NCI-H345 treated with DMSO at 0.1 percent for 48 hours (cell line): ENCODE measurements at regions not wholly inside any gene's neighbourhood (a gene's known extent, or its start where the extent isn't known, plus 50 kb on each side); places are given as distances from the start of the nearest gene placed in this dataset.

Experiments
- DNase-seq: peaks from one replicate; lab custom pipeline; 2025; ENCODE audit not compliant: unreplicated experiment; lab: John Stamatoyannopoulos, UW

- no peak for DNase-seq
Observed at GRCh38 chr2:16262526-16263178, 322.3 kb downstream of the MYCN start.

GRCh38 chr2:16261791-16262190 is 321.4 kb downstream of the MYCN start:
- DNase-seq, result no peak

DNA sequence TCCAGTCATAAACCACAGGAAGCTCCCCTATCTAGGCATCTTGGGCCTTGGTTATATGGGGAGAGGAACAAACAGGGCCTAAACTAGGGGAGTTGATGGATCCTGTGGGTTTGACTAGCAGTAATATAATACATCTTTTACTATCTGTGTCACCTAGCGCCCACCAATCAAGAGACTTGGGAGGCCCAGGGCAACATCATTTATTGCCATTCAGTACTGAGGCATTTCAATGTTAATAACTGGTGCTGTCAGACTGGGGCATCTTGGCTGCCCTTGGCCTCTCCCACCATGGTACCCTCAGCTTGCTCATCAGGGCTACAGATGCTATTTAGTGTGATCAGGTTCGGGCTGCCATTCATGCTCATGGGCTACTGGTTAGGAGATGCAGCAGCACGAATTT is 320.7 kb downstream of the MYCN start:
- DNase-seq, result no peak

DNA sequence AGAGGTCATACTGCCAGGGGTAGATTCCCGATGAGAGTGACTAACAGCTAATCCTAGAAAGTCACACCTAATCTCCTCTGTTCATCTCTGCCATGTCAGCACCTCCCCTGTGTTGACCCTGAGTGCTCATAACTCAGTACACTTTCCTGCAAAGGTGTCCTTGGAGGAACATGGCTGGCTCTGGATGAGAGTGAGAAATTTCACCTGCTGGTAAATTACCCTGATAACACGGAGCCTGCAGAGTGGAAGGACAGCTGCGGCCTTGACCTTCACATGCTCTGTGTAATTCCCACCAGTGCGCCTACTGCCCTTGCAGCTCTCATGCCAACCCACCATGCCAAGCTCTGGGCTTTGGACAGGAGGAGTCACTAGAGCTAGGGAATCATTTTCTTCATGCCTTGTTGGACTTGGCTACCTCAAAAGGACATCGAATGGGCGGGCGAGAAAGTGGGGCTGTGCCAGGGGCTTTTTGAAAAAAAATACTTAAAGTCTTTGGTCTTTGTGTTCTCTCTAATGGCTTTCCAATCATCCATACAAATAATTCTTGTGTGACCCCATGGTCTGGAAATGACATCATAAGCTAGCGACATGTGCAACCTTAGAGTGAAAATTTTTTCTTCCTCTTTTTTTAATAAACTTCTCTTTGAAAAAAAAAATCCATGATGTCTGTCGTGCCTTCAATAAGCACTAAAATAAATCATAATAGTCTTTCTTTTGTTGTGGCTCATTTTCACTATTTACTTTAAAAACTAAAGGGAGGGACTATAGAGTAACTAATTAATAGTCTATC is 319.9 kb downstream of the MYCN start:
- no peak for DNase-seq

DNA sequence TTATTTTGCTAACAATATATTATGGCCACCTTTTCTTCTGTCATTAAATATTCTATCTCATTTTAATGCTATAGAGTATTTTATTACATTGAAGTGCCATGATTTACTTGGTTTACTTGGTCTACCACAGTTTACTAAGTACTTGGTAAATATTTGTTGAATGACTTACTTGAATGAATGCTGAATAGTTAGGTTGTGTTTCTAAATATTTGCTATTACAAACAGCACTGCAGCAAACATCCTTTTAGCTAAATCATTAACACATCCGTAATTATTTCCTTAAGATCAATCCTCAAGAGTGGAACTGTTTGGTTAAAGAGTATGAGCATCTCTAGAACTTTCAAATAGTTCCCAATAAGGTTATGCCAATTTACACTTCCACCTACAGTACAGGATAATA is 318.7 kb downstream of the MYCN start:
- DNase-seq, result no peak

- no peak for DNase-seq
Observed at GRCh38 chr2:16258350-16258749, 318.0 kb downstream of the MYCN start.

DNA sequence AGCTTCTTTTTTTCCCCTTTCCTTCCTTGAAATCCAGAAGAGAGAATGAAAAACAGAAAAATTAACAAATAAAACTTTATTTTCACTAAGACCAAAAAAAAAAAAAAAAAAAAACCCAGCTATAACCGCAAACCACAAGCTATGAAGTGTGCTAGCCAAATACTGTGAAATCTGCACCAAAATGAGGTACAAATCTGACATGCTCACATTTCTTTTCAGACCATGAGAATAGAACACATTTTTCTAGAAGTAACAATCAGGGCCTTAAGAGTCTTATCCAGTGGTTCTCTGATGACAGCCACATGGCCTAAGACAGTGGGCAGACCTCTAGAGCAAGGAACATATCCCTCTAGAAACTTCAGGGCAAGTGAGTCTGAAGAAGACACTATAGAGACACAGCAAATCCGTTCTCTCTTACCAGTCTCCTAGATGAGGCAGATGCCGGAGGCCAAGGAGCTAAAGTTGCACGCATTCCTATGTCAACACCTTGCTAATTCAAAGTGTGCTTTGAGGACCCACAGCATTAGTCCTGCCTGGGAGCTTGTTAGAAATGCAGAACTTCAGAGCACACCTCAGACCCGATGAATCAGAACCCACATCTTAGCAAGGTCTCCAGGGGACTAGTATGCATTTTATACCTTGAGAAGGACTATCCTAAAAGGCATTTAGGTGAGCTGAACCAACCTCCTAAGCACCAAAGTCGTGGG is 317.1 kb downstream of the MYCN start:
- no peak for DNase-seq

GRCh38 chr2:16256601-16257321 is 316.4 kb downstream of the MYCN start:
- no peak for DNase-seq

DNA sequence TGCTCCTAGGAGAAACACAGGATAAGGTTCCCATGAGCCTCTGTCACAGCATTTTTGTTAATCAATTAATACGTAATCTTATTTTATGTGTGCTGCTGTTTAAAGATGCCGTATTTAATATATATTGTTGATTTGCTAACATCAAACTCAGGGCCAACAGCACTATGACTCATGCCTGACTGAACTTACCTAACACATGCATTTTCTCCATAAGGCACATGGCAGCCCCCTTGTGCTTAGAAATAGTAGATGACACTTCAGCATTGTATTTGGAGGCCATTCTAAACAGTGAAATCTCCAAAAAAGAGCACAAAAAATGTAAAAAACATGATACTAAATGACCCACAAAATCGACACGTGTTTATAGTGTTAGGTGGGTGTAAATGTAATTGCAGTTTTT is 314.8 kb downstream of the MYCN start:
- DNase-seq, result no peak

GRCh38 chr2:16254356-16254965 is 314.1 kb downstream of the MYCN start:
- no peak for DNase-seq

DNA sequence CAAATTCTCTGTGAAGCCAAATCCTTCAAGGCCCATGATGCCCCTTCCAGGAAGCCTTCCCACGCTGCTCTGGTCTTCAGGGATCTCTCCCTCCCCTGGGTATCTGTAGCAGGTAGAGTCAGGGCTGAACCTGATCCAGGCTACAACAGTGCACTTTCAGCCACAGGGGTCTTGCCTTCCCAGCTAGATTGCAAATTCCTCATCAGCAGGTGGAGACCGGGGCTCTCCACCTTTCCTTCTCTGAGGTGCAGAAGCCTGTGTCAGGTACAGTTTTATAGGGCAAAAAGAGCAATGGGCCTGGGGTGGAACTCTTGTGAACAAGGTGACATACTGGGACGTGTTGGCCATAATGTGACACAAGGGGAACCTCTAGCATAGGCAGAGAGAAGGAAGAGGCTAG is 312.9 kb downstream of the MYCN start:
- DNase-seq, result no peak

DNA sequence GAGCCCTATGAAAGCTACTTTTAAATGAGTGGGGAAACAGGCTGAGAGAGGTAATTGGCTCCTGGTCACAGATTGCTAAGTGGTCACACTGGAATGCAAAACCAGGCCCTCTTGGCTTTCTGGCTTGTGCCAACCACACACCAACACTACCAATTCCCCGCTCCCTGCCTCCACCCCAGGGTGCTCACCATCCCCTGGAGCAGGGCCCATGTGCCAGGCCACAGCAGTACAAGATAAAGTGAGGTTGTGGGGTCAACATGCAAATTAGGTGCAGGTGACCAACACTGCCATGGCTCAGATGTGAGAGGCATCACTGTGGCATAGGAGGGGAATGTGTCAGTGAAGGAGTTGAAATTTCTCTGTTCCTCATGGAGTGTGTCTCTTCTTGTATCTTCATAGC is 312.5 kb downstream of the MYCN start:
- DNase-seq, result no peak

GRCh38 chr2:16252251-16252650 is 311.9 kb downstream of the MYCN start:
- DNase-seq, result no peak

DNA sequence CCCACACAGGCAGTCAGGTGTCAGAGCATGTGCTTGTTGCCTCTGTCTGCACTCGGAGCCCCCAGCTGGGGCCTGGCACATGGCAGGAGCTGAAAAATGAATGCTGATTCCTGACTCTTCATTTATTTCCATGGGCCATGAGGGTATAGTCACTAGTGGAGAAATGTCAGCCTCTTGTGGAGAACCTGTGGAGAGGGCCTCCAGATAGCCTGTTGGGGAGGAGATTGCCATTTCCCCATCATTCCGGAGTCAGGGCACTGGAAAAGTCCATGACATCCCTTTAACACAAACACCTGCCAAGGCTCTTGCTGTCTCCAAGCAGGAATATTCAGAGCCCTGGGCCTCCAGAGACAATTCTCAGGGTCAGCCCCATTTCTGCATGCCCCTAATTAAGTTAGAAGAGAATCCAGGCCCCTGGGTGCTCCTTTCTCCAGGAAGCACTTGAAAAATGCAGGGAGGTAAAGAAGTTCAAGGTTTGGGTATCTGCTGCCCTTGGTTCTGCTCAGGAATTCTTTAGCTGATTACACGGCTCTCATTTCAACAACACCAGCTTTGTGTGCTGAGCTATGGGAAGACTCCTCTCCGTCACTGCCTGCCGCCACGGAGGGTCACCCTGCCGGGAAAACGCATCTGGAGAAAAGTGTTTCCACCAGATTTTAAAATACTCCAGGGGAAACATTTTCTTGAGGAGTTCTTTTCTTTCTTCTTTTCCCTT is 311.3 kb downstream of the MYCN start:
- DNase-seq, result no peak

- DNase-seq, result no peak
Observed at GRCh38 chr2:16250886-16251285, 310.5 kb downstream of the MYCN start.

DNA sequence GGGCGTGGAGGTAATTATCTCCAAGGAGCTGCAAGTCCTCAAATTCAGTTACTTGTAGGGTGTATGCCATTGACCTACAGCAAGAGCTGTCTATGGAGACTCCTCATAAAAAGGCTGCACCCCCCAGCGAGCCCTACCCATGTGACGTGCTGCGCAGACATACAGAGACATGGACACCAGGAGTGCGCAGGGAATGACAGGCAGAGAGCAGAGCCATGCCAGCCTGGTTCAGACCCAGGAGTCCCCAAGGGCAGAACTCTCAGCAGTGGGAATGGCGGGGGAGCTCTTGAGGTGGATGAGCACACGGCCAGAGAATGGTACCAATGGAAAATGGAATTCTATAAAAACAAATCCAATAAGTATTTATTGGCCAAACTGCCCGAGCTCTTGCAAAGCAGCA is 310.1 kb downstream of the MYCN start:
- DNase-seq, result no peak

DNA sequence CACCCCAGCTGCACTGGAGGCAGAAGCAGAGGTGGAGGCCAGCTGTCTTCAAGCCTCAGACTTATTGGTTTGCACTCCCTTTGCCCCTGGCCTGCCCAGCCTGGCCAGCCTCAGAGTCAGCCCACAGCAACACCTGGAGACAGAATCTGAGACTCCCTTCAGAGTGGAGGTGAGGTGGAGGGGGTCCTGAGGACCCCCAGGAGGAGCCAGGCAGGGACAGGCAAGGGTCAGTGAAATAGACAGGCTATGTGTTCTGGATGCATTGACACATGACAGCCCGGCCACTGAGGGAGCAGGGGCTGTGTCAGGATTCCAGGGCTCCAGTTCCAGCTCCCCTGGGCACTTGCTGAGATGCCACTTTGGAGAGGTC is 309.7 kb downstream of the MYCN start:
- no peak for DNase-seq

DNA sequence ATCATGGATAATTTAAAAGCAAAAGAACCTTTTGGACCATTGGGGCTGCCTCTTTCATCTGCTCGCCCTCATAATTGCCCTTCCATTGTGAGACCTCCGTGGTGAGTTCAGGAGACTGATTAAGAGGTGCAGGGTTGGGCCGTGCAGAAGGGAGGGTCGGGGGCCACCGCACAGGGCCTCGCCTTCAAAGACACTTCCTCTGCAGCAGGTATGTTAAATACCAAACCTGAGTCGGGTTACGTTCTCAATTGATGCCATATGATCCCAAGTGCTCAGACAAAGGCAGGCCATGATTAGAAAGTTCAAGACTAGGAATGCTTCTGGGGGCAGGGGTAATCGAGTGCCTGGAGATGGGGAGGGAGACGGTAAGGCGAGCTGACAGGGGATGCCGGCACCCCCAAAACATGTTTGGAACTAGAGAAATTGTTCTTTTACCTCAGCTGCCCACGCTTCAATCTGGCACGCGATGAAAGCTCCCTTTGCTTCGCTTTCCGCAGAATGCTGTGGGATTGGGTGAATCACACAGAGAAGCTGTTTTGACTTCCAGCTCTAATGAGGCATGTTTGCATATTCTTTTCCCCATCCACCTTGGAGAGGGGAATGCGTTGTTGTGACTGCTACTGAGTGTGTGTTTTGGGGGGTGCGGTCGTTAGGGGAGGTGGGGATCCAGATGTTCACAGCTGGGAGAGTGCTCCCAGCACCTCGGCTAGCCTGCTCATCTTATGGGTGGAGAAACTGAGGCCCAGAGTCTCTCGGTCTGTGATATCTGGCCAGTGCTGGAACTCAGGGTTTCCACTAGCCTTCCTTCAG is 309.1 kb downstream of the MYCN start:
- DNase-seq, result no peak

GRCh38 chr2:16248571-16249105 is 308.3 kb downstream of the MYCN start:
- DNase-seq, result no peak
